ENCODE measurements at regions not wholly inside any gene's neighbourhood (a gene's known extent, or its start where the extent isn't known, plus 50 kb on each side); places are given as distances from the start of the nearest gene placed in this dataset.

GRCh38 chr20:52035977-52036376 is 155.6 kb downstream of the ZFP64 start:
- H3K27me3 ChIP-seq (ENCODE audit: insufficient read depth, low read length) = no peaks in the 10 kb centered on the region
- H2BK5ac ChIP-seq (ENCODE audit: low read depth, low read length, poor library complexity) = no peak overlapping the region
- no peak overlapping the region for H3K9ac ChIP-seq (ENCODE audit: low read length)
- no peaks in the 10 kb centered on the region for H3K36me3 ChIP-seq (ENCODE audit: control insufficient read depth in 1 of 2, insufficient read depth in 2 of 2, low read length in 2 of 2)
- no peak overlapping the region for H4K12ac ChIP-seq (ENCODE audit: low read depth, low read length)
- no CpG with 5 or more reads among the region's 1 CpG for whole genome bisulfite sequencing (ENCODE audit: extremely low coverage, insufficient coverage, insufficient read length)
- H3K27ac ChIP-seq (ENCODE audit: low read depth, low read length) = no peak overlapping the region
- no peak overlapping the region for H3K18ac ChIP-seq (ENCODE audit: low read length)
- no peak overlapping the region for H2BK120ac ChIP-seq (ENCODE audit: insufficient read depth, low read length, poor library complexity)
- DNase-seq = no peak
- H3K9me3 ChIP-seq (ENCODE audit: insufficient read depth, low read depth, low read length) = no peaks in the 10 kb centered on the region
- no peak overlapping the region for H4K8ac ChIP-seq (ENCODE audit: low read depth, low read length)
- no peaks in the 10 kb centered on the region for H3K79me1 ChIP-seq (ENCODE audit: low read length)
- H3K4me3 ChIP-seq (ENCODE audit: low read depth, low read length) = no peak overlapping the region
- H4K91ac ChIP-seq (ENCODE audit: low read depth, low read length) = no peak overlapping the region
- H2BK12ac ChIP-seq (ENCODE audit: low read length) = no peak overlapping the region
- no peak overlapping the region for H3K14ac ChIP-seq (ENCODE audit: low read length)
- H2AFZ ChIP-seq (ENCODE audit: insufficient read depth, low read length, poor library complexity) = no peak overlapping the region
- no peak overlapping the region for H2AK5ac ChIP-seq (ENCODE audit: low read length)
- peaks cover 0 to 8% of the 10 kb centered on the region in 2 experiments for H3K4me1 ChIP-seq (ENCODE audit: control insufficient read depth in 1 of 2, insufficient read depth in 2 of 2, low read length in 2 of 2)
- no peaks in the 10 kb centered on the region for H3K79me2 ChIP-seq (ENCODE audit: control insufficient read depth, insufficient read depth, low read length, poor library complexity)
- H3K23ac ChIP-seq (ENCODE audit: low read length) = no peak overlapping the region
- H3K4ac ChIP-seq (ENCODE audit: low read depth, low read length) = no peak overlapping the region
- no peak overlapping the region for H3K4me2 ChIP-seq (ENCODE audit: low read length)

GRCh38 chr20:52035498-52035897 is 156.1 kb downstream of the ZFP64 start:
- Histone ChIP-seq H3K4ac (ENCODE audit: low read depth, low read length) (no peak overlapping the region), H3K18ac (ENCODE audit: low read length) (no peak overlapping the region), H3K4me1 (ENCODE audit: control insufficient read depth in 1 of 2, insufficient read depth in 2 of 2, low read length in 2 of 2) (peaks cover 0 to 8% of the 10 kb centered on the region in 2 experiments), H3K4me2 (ENCODE audit: low read length) (no peak overlapping the region), H3K27me3 (ENCODE audit: insufficient read depth, low read length) (no peaks in the 10 kb centered on the region), H2BK120ac (ENCODE audit: insufficient read depth, low read length, poor library complexity) (no peak overlapping the region), H3K79me1 (ENCODE audit: low read length) (no peaks in the 10 kb centered on the region), H4K91ac (ENCODE audit: low read depth, low read length) (no peak overlapping the region), H2BK5ac (ENCODE audit: low read depth, low read length, poor library complexity) (no peak overlapping the region), H3K14ac (ENCODE audit: low read length) (no peak overlapping the region), H4K8ac (ENCODE audit: low read depth, low read length) (no peak overlapping the region), H3K79me2 (ENCODE audit: control insufficient read depth, insufficient read depth, low read length, poor library complexity) (no peaks in the 10 kb centered on the region), H2BK12ac (ENCODE audit: low read length) (no peak overlapping the region), H3K27ac (ENCODE audit: low read depth, low read length) (no peak overlapping the region), H3K9me3 (ENCODE audit: insufficient read depth, low read depth, low read length) (no peaks in the 10 kb centered on the region), H2AFZ (ENCODE audit: insufficient read depth, low read length, poor library complexity) (no peak overlapping the region), H3K36me3 (ENCODE audit: control insufficient read depth in 1 of 2, insufficient read depth in 2 of 2, low read length in 2 of 2) (no peaks in the 10 kb centered on the region), H2AK5ac (ENCODE audit: low read length) (no peak overlapping the region), H4K12ac (ENCODE audit: low read depth, low read length) (no peak overlapping the region), H3K4me3 (ENCODE audit: low read depth, low read length) (no peak overlapping the region), H3K23ac (ENCODE audit: low read length) (no peak overlapping the region), H3K9ac (ENCODE audit: low read length) (no peak overlapping the region)
- no CpG with 5 or more reads among the region's 6 CpGs for WGBS (ENCODE audit: extremely low coverage, insufficient coverage, insufficient read length)
- no peak for DNase-seq

- H3K18ac ChIP-seq (ENCODE audit: low read length) = no peak overlapping the region
- H3K4me3 ChIP-seq (ENCODE audit: low read depth, low read length) = no peak overlapping the region
- H3K14ac ChIP-seq (ENCODE audit: low read length) = no peak overlapping the region
- peaks cover 0 to 8% of the 10 kb centered on the region in 2 experiments for H3K4me1 ChIP-seq (ENCODE audit: control insufficient read depth in 1 of 2, insufficient read depth in 2 of 2, low read length in 2 of 2)
- no peak overlapping the region for H2BK5ac ChIP-seq (ENCODE audit: low read depth, low read length, poor library complexity)
- H3K36me3 ChIP-seq (ENCODE audit: control insufficient read depth in 1 of 2, insufficient read depth in 2 of 2, low read length in 2 of 2) = no peaks in the 10 kb centered on the region
- no peak overlapping the region for H3K4ac ChIP-seq (ENCODE audit: low read depth, low read length)
- no CpG with 5 or more reads among the region's 9 CpGs for WGBS (ENCODE audit: extremely low coverage, insufficient coverage, insufficient read length)
- no peak for DNase-seq
- no peak overlapping the region for H3K27ac ChIP-seq (ENCODE audit: low read depth, low read length)
- no peak overlapping the region for H2AFZ ChIP-seq (ENCODE audit: insufficient read depth, low read length, poor library complexity)
- H3K79me2 ChIP-seq (ENCODE audit: control insufficient read depth, insufficient read depth, low read length, poor library complexity) = no peaks in the 10 kb centered on the region
- H3K9me3 ChIP-seq (ENCODE audit: insufficient read depth, low read depth, low read length) = no peaks in the 10 kb centered on the region
- no peak overlapping the region for H3K9ac ChIP-seq (ENCODE audit: low read length)
- H3K27me3 ChIP-seq (ENCODE audit: insufficient read depth, low read length) = no peaks in the 10 kb centered on the region
- no peak overlapping the region for H2AK5ac ChIP-seq (ENCODE audit: low read length)
- no peak overlapping the region for H2BK120ac ChIP-seq (ENCODE audit: insufficient read depth, low read length, poor library complexity)
- H4K8ac ChIP-seq (ENCODE audit: low read depth, low read length) = no peak overlapping the region
- H4K12ac ChIP-seq (ENCODE audit: low read depth, low read length) = no peak overlapping the region
- no peak overlapping the region for H4K91ac ChIP-seq (ENCODE audit: low read depth, low read length)
- H3K79me1 ChIP-seq (ENCODE audit: low read length) = no peaks in the 10 kb centered on the region
- H3K4me2 ChIP-seq (ENCODE audit: low read length) = no peak overlapping the region
- no peak overlapping the region for H3K23ac ChIP-seq (ENCODE audit: low read length)
- H2BK12ac ChIP-seq (ENCODE audit: low read length) = no peak overlapping the region
Measured at GRCh38 chr20:52034581-52034980, 157.0 kb downstream of the ZFP64 start.

GRCh38 chr20:52033313-52033712 is 158.3 kb downstream of the ZFP64 start:
- Histone ChIP-seq H4K8ac (ENCODE audit: low read depth, low read length) (no peak overlapping the region), H3K27ac (ENCODE audit: low read depth, low read length) (no peak overlapping the region), H2BK5ac (ENCODE audit: low read depth, low read length, poor library complexity) (no peak overlapping the region), H2BK120ac (ENCODE audit: insufficient read depth, low read length, poor library complexity) (no peak overlapping the region), H3K4ac (ENCODE audit: low read depth, low read length) (no peak overlapping the region), H2AFZ (ENCODE audit: insufficient read depth, low read length, poor library complexity) (no peak overlapping the region), H3K4me3 (ENCODE audit: low read depth, low read length) (no peak overlapping the region), H4K91ac (ENCODE audit: low read depth, low read length) (no peak overlapping the region), H3K27me3 (ENCODE audit: insufficient read depth, low read length) (no peaks in the 10 kb centered on the region), H3K23ac (ENCODE audit: low read length) (no peak overlapping the region), H3K79me1 (ENCODE audit: low read length) (no peaks in the 10 kb centered on the region), H3K36me3 (ENCODE audit: control insufficient read depth in 1 of 2, insufficient read depth in 2 of 2, low read length in 2 of 2) (no peaks in the 10 kb centered on the region), H3K4me2 (ENCODE audit: low read length) (no peak overlapping the region), H3K14ac (ENCODE audit: low read length) (no peak overlapping the region), H2BK12ac (ENCODE audit: low read length) (no peak overlapping the region), H3K18ac (ENCODE audit: low read length) (no peak overlapping the region), H3K4me1 (ENCODE audit: control insufficient read depth in 1 of 2, insufficient read depth in 2 of 2, low read length in 2 of 2) (peaks cover 0 to 8% of the 10 kb centered on the region in 2 experiments), H2AK5ac (ENCODE audit: low read length) (no peak overlapping the region), H3K9me3 (ENCODE audit: insufficient read depth, low read depth, low read length) (no peaks in the 10 kb centered on the region), H3K9ac (ENCODE audit: low read length) (no peak overlapping the region), H4K12ac (ENCODE audit: low read depth, low read length) (no peak overlapping the region), H3K79me2 (ENCODE audit: control insufficient read depth, insufficient read depth, low read length, poor library complexity) (no peaks in the 10 kb centered on the region)
- no CpG with 5 or more reads among the region's 5 CpGs for WGBS (ENCODE audit: extremely low coverage, insufficient coverage, insufficient read length)
- DNase-seq = no peak

All from trophoblast cell (in vitro differentiated cells and primary cell).